CD4-positive, alpha-beta T cell (primary cell): ENCODE measurements at regions not wholly inside any gene's neighbourhood (a gene's known extent, or its start where the extent isn't known, plus 50 kb on each side); places are given as distances from the start of the nearest gene placed in this dataset.
"Not testable (repeated sequence)": the region's sequence is repeated elsewhere in the genome, so short reads cannot be mapped to it uniquely, and the experiment has no call there.

Experiments
- ATAC-seq: fragments of 200-7000 bp; cut with Tn5 transposase; one replicate; pipeline ENCODE4 v1.10.0; 2022; ENCODE audit warnings: mild to moderate bottlenecking; ENCODE audit not compliant: poor library complexity
- CTCF ChIA-PET: fragments of 350-600 bp; sonication (Branson Sonifier 250); formaldehyde crosslinking; loops from one replicate; lab custom pipeline; 2021; ENCODE audit warnings: antibody characterized with exemption, inconsistent platforms; lab: Charles Lee
- POLR2A ChIA-PET: fragments of 350-600 bp; sonication (Branson Sonifier 250); formaldehyde crosslinking; loops from one replicate; lab custom pipeline; 2021; ENCODE audit warnings: antibody characterized with exemption, inconsistent platforms; lab: Charles Lee
- DNase-seq, 14 experiments: peaks; one replicate each; pipeline ENCODE4 v3.0.0-alpha.2; 2013 to 2020; ENCODE audit warnings: mixed read lengths in 2 of 14
- H3K27ac ChIP-seq, 2 donors: one replicate each; pipeline versions ENCODE4 v1.5.1 to v1.7.0; 2013; ENCODE audit warnings: low read length in 2 of 2, low read depth in 1 of 2, mild to moderate bottlenecking in 1 of 2
- H3K27me3 ChIP-seq, 2 experiments: 1 replicate in 1 of 2; 2 replicates in 1 of 2; pipeline versions ENCODE4 v1.6.1 to v1.7.0; 2013; ENCODE audit warnings: low read length in 2 of 2, control low read depth in 1 of 2, mild to moderate bottlenecking in 1 of 2, moderate library complexity in 1 of 2; ENCODE audit not compliant: insufficient read depth in 2 of 2, control insufficient read depth in 1 of 2
- H3K36me3 ChIP-seq: one replicate; pipeline ENCODE4 v1.6.1; 2013; ENCODE audit warnings: low read length, control low read depth; ENCODE audit not compliant: insufficient read depth
- H3K4me1 ChIP-seq: one replicate; pipeline ENCODE4 v1.6.1; 2013; ENCODE audit warnings: low read length, control low read depth; ENCODE audit not compliant: insufficient read depth
- H3K4me3 ChIP-seq: one replicate; pipeline ENCODE4 v1.5.1; 2013; ENCODE audit warnings: mild to moderate bottlenecking, low read length, moderate library complexity
- H3K9me3 ChIP-seq, 2 experiments: 1 replicate in 1 of 2; 2 replicates in 1 of 2; pipeline versions ENCODE4 v1.6.1 to v1.7.0; 2013; ENCODE audit warnings: low read length in 2 of 2, mild to moderate bottlenecking in 2 of 2, control low read depth in 1 of 2, moderate library complexity in 1 of 2; ENCODE audit not compliant: control insufficient read depth in 1 of 2, insufficient read depth in 1 of 2
- H3K27ac Mint-ChIP-seq: one replicate; pipeline ENCODE4 v1.8.0; 2020; ENCODE audit warnings: mixed read lengths
- H3K27me3 Mint-ChIP-seq: one replicate; pipeline ENCODE4 v1.8.0; 2021; ENCODE audit warnings: mixed read lengths
- H3K36me3 Mint-ChIP-seq: one replicate; pipeline ENCODE4 v1.8.0; 2021; ENCODE audit warnings: low read depth, mixed read lengths
- H3K4me1 Mint-ChIP-seq: one replicate; pipeline ENCODE4 v1.8.0; 2021; ENCODE audit warnings: low read depth, mixed read lengths
- H3K4me3 Mint-ChIP-seq: one replicate; pipeline ENCODE4 v1.8.0; 2020; ENCODE audit warnings: mild to moderate bottlenecking, mixed read lengths
- H3K9me3 Mint-ChIP-seq: one replicate; pipeline ENCODE4 v1.8.0; 2020; ENCODE audit warnings: mixed read lengths
- intact Hi-C, 2 experiments: fragments of 100-400 bp; cut with DNase I in 1 of 2; cut with micrococcal nuclease in 1 of 2; formaldehyde crosslinking; loops; one replicate each; pipeline versions ENCODE4 v1.15.1 to v1.9.0; 2023 to 2025; cut with DNase I, micrococcal nuclease
- TF ChIP-seq, protein P1 (sequence below): fragments of 200-600 bp; IDR thresholded peaks from one replicate; pipeline ENCODE4 v1.8.0; 2022; ENCODE audit warnings: antibody characterized with exemption, mild to moderate bottlenecking

DNA sequence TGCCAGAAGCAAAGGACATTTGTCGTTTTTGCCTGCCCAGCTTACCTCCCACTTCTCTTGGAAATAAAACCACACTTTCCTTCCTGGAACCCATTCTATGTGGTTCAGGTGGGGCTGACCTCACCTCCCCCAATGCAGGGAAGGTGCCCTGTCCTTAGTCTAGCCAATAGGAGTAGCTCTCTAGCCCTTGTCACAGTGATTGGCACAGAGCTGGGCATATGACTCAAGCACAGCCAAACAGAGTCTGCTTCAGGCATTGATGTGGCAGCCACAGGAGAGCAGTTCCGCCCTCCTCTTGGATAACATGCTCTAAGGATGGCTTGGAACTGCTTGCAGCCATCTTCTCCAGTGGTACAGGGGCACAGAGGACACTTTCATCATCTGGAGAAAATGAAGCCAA, 134.0 kb downstream of the LRIG2 start:
- no peaks in the 10 kb centered on the region for H3K4me1 ChIP-seq
- H3K27me3 ChIP-seq: peaks cover 0 to 7% of the 10 kb centered on the region in 2 experiments
- ChIA-PET POLR2A (no interaction called here), CTCF (no interaction called here)
- intact Hi-C loops: no loop called here
- H3K27me3 Mint-ChIP-seq: peaks cover 42% of the 10 kb centered on the region
- H3K27ac Mint-ChIP-seq: no peak overlapping the region
- no peak overlapping the region for H3K4me3 Mint-ChIP-seq
- H3K9me3 ChIP-seq: no peaks in the 10 kb centered on the region
- TF ChIP-seq, protein P1, sequence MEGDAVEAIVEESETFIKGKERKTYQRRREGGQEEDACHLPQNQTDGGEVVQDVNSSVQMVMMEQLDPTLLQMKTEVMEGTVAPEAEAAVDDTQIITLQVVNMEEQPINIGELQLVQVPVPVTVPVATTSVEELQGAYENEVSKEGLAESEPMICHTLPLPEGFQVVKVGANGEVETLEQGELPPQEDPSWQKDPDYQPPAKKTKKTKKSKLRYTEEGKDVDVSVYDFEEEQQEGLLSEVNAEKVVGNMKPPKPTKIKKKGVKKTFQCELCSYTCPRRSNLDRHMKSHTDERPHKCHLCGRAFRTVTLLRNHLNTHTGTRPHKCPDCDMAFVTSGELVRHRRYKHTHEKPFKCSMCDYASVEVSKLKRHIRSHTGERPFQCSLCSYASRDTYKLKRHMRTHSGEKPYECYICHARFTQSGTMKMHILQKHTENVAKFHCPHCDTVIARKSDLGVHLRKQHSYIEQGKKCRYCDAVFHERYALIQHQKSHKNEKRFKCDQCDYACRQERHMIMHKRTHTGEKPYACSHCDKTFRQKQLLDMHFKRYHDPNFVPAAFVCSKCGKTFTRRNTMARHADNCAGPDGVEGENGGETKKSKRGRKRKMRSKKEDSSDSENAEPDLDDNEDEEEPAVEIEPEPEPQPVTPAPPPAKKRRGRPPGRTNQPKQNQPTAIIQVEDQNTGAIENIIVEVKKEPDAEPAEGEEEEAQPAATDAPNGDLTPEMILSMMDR: no peak
- peaks cover 4% of the 10 kb centered on the region for H3K4me1 Mint-ChIP-seq
- DNase-seq (no peak), ATAC-seq (no peak)
- H3K36me3 Mint-ChIP-seq: no peaks in the 10 kb centered on the region
- no peaks in the 10 kb centered on the region for H3K36me3 ChIP-seq
- H3K9me3 Mint-ChIP-seq: no peaks in the 10 kb centered on the region
- no peak overlapping the region for H3K27ac ChIP-seq
- no peak overlapping the region for H3K4me3 ChIP-seq

DNA sequence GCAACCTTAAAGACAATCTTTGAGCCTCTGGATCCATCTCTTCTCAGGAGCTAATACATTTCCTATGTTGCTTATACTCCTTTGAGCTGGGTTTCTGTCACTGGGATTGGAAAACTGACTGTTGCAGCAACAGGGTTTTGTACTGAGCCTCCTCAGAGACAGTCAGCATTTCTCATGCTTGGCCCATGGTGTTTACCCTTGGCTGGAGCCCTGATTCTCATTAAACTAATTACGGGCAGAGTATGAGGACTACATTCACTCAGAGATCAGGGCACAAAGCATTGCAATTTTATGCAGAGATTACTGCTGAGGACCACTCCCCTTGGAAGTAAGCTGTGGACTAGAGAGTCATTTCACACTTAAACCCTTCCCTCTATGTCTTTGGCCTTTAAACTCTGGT, 134.5 kb downstream of the LRIG2 start:
- CTCF ChIA-PET: no interaction called here
- no peaks in the 10 kb centered on the region for H3K36me3 Mint-ChIP-seq

DNA sequence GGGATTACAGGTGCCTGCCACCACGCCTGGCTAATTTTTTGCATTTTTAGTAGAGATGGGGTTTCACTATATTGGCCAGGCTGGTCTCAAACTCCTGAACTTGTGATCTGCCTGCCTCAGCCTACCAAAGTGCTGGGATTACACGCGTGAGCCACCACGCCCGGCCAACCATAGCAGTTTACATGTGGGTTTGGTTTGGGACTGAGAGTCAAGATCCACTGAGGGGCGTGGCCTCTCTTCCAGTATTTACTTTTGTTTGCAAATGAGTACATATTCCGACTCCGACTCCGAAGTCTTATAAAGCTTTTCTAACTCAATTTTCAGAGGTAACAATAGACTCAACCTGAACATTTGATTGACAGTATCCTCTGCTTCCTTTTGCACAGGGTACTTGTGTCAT, 135.4 kb downstream of the LRIG2 start:
- H3K27me3 ChIP-seq, H3K27ac ChIP-seq, H3K9me3 Mint-ChIP-seq, H3K4me1 Mint-ChIP-seq, CTCF ChIA-PET, intact Hi-C loops, H3K4me1 ChIP-seq, H3K27ac Mint-ChIP-seq, DNase-seq, H3K4me3 Mint-ChIP-seq, H3K36me3 ChIP-seq, H3K4me3 ChIP-seq, ATAC-seq, H3K36me3 Mint-ChIP-seq, H3K9me3 ChIP-seq: not testable (repeated sequence)
- POLR2A ChIA-PET: interaction anchor here (0.6 kb wide), 1 partner anchor 1680 kb away, joined by 3 read pairs; no protein-coding TSS in a partner anchor
- H3K27me3 Mint-ChIP-seq: peaks cover 42% of the 10 kb centered on the region

More for the DNA sequence above, 134.5 kb downstream of the LRIG2 start:
- H3K27me3 ChIP-seq: peaks cover 0 to 7% of the 10 kb centered on the region in 2 experiments
- POLR2A ChIA-PET: no interaction called here
- no peaks in the 10 kb centered on the region for H3K36me3 ChIP-seq
- Mint-ChIP-seq H3K9me3 (no peaks in the 10 kb centered on the region), H3K4me1 (peaks cover 4% of the 10 kb centered on the region), H3K4me3 (no peak overlapping the region), H3K27me3 (peaks cover 42% of the 10 kb centered on the region), H3K27ac (no peak overlapping the region)
- no peak for DNase-seq
- H3K27ac ChIP-seq: no peak overlapping the region
- no peak overlapping the region for H3K4me3 ChIP-seq
- intact Hi-C loops: no loop called here
- no peaks in the 10 kb centered on the region for H3K9me3 ChIP-seq
- TF ChIP-seq, protein P1: no peak
- ATAC-seq: no peak
- no peaks in the 10 kb centered on the region for H3K4me1 ChIP-seq

DNA sequence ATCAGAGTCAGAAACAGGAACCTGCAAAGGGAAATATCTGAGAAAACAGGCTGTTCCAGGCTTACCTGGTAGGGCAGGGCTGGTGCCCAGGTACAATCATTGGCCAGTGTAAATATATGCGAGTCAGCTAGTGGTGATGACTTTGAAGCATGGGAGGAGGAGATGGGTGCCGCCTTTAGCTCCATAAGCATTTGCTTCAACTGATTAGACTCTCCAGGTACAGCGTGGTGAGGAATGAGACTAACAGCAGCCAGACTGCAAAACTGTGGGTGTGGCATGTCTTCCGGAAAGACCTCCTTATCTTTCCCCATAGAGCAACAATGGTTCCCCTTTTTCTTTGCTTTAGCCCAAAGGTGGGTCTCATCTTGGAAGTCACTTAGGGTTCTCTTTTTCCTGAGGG, 137.2 kb downstream of the LRIG2 start:
- Histone ChIP-seq H3K4me3 (no peak overlapping the region), H3K36me3 (no peaks in the 10 kb centered on the region), H3K9me3 (peaks cover 0 to 9% of the 10 kb centered on the region in 2 experiments), H3K4me1 (no peaks in the 10 kb centered on the region), H3K27me3 (peaks cover 0 to 7% of the 10 kb centered on the region in 2 experiments), H3K27ac (no peak overlapping the region)
- no peaks in the 10 kb centered on the region for H3K9me3 Mint-ChIP-seq
- DNase-seq: no peak
- TF ChIP-seq, protein P1: no peak
- intact Hi-C loops: no loop called here
- no peak overlapping the region for H3K27ac Mint-ChIP-seq
- ChIA-PET CTCF (no interaction called here), POLR2A (no interaction called here)
- no peak for ATAC-seq
- no peaks in the 10 kb centered on the region for H3K36me3 Mint-ChIP-seq
- H3K4me1 Mint-ChIP-seq: peaks cover 4% of the 10 kb centered on the region
- no peak overlapping the region for H3K4me3 Mint-ChIP-seq
- peaks cover 42% of the 10 kb centered on the region for H3K27me3 Mint-ChIP-seq
